Right lobe of liver (tissue), 6 donors: ENCODE measurements at regions not wholly inside any gene's neighbourhood (a gene's known extent, or its start where the extent isn't known, plus 50 kb on each side); places are given as distances from the start of the nearest gene placed in this dataset.

ENCODE experiments used
- ATAC-seq, 4 donors: fragments of 200-7000 bp; cut with Tn5 transposase; one replicate each; pipeline ENCODE4 v1.9.1; 2020; ENCODE audit warnings: mild to moderate bottlenecking in 4 of 4, moderate library complexity in 4 of 4
- DNase-seq, 3 donors: peaks; one replicate each; pipeline ENCODE4 v3.0.0-alpha.2; 2020
- H3K27ac ChIP-seq, 3 donors: fragments of 200-600 bp; one replicate each; pipeline ENCODE4 v1.8.0; 2022
- H3K27me3 ChIP-seq, 2 donors: fragments of 200-600 bp; one replicate each; pipeline ENCODE4 v1.8.0; 2022
- H3K36me3 ChIP-seq, 4 donors: fragments of 200-600 bp; sonication (generic) in 1 of 4; one replicate each; pipeline versions ENCODE4 v1.5.1 to v1.8.0; 2017 to 2022; ENCODE audit warnings: control low read depth in 1 of 4
- H3K4me1 ChIP-seq, 4 donors: fragments of 200-600 bp; sonication (generic) in 1 of 4; one replicate each; pipeline versions ENCODE4 v1.5.1 to v1.8.0; 2017 to 2022; ENCODE audit warnings: control low read depth in 1 of 4
- H3K4me3 ChIP-seq, 3 donors: fragments of 200-600 bp; one replicate each; pipeline ENCODE4 v1.8.0; 2022
- H3K9me3 ChIP-seq, 4 donors: fragments of 200-600 bp; sonication (generic) in 1 of 4; one replicate each; pipeline versions ENCODE4 v1.5.1 to v1.8.0; 2017 to 2022; ENCODE audit warnings: control low read depth in 1 of 4
- POLR2A ChIP-seq: fragments of 450-650 bp; IDR thresholded peaks from one replicate; pipeline ENCODE4 v1.6.1; 2017; ENCODE audit warnings: antibody characterized with exemption, mild to moderate bottlenecking
- WGBS: methylation state at CpG from one replicate; pipeline ENCODE4 v1.1.6; 2018; ENCODE audit warnings: low coverage, low lambda C conversion rate; ENCODE audit not compliant: insufficient coverage; ENCODE audit errors: missing lambda C conversion rate; 5-methylcytosine and 5-hydroxymethylcytosine counted together
- intact Hi-C, 2 donors: fragments of 100-400 bp; cut with DNase I; formaldehyde crosslinking; loops; one replicate each; pipeline versions ENCODE4 v1.11.2 to v1.14.1; 2022
- TF ChIP-seq, protein P1 (sequence below), 4 donors: fragments of 200-600 bp in 3 of 4; fragments of 450-650 bp in 1 of 4; IDR thresholded peaks; one replicate each; pipeline versions ENCODE4 v1.5.1 to v1.8.0; 2016 to 2022; ENCODE audit warnings: antibody characterized with exemption in 4 of 4, mild to moderate bottlenecking in 2 of 4
- donor health status: DM: no; HTN: yes; CAD: no.
- donor health status: DM: no; HTN: no; CAD: no.
- donor health status: DM: no; HTN: no; CAD: no.
- donor health status: DM: no; HTN: yes; CAD: no.
- donor health status: DM: no; HTN: yes; CAD: no.

GRCh38 chr7:9175871-9176270 lies 742.5 kb downstream of the NXPH1 start:
- Histone ChIP-seq H3K36me3 (no peaks in the 10 kb centered on the region), H3K4me3 (no peak overlapping the region), H3K9me3 (no peaks in the 10 kb centered on the region), H3K27me3 (no peaks in the 10 kb centered on the region), H3K27ac (no peak overlapping the region), H3K4me1 (no peaks in the 10 kb centered on the region)
- intact Hi-C loops: no loop called here
- ATAC-seq: no peak
- WGBS: 20% methylated on average over 3 of the region's 3 CpGs
- DNase-seq: no peak
- TF ChIP-seq, protein P1, sequence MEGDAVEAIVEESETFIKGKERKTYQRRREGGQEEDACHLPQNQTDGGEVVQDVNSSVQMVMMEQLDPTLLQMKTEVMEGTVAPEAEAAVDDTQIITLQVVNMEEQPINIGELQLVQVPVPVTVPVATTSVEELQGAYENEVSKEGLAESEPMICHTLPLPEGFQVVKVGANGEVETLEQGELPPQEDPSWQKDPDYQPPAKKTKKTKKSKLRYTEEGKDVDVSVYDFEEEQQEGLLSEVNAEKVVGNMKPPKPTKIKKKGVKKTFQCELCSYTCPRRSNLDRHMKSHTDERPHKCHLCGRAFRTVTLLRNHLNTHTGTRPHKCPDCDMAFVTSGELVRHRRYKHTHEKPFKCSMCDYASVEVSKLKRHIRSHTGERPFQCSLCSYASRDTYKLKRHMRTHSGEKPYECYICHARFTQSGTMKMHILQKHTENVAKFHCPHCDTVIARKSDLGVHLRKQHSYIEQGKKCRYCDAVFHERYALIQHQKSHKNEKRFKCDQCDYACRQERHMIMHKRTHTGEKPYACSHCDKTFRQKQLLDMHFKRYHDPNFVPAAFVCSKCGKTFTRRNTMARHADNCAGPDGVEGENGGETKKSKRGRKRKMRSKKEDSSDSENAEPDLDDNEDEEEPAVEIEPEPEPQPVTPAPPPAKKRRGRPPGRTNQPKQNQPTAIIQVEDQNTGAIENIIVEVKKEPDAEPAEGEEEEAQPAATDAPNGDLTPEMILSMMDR (IDR thresholded peaks at IDR 0.05): no peak
- TF ChIP-seq POLR2A: no peak

GRCh38 chr7:9181356-9181755 lies 747.9 kb downstream of the NXPH1 start:
- intact Hi-C loops: no loop called here

GRCh38 chr7:9186730-9187129 lies 753.3 kb downstream of the NXPH1 start:
- Histone ChIP-seq H3K27me3 (no peaks in the 10 kb centered on the region), H3K4me3 (no peak overlapping the region), H3K4me1 (no peaks in the 10 kb centered on the region), H3K36me3 (no peaks in the 10 kb centered on the region), H3K27ac (no peak overlapping the region), H3K9me3 (no peaks in the 10 kb centered on the region)
- WGBS: 49% methylated on average over 4 of the region's 4 CpGs
- TF ChIP-seq, protein P1 (IDR thresholded peaks at IDR 0.05): no peak
- TF ChIP-seq POLR2A: no peak
- DNase-seq (no peak), ATAC-seq (no peak)
- intact Hi-C loops: no loop called here

More at GRCh38 chr7:9181356-9181755, 747.9 kb downstream of the NXPH1 start:
- H3K27ac ChIP-seq: no peak overlapping the region
- no peaks in the 10 kb centered on the region for H3K27me3 ChIP-seq
- DNase-seq: no peak
- WGBS: 33% methylated on average over 1 of the region's 1 CpG
- H3K4me1 ChIP-seq: no peaks in the 10 kb centered on the region
- ATAC-seq: no peak
- H3K36me3 ChIP-seq: no peaks in the 10 kb centered on the region
- no peaks in the 10 kb centered on the region for H3K9me3 ChIP-seq
- no peak for TF ChIP-seq POLR2A
- H3K4me3 ChIP-seq: no peak overlapping the region

- intact Hi-C loops: no loop called here
- Histone ChIP-seq H3K9me3 (no peaks in the 10 kb centered on the region), H3K4me1 (no peaks in the 10 kb centered on the region), H3K27ac (no peak overlapping the region), H3K36me3 (no peaks in the 10 kb centered on the region), H3K4me3 (no peak overlapping the region), H3K27me3 (no peaks in the 10 kb centered on the region)
- 40% methylated on average over 4 of the region's 9 CpGs for WGBS
- no peak for TF ChIP-seq POLR2A
- TF ChIP-seq, protein P1 (IDR thresholded peaks at IDR 0.05): no peak
- ATAC-seq (no peak), DNase-seq (peak in 1 of 3 donors; percentile 39)
These were observed 756.3 kb downstream of the NXPH1 start for GRCh38 chr7:9189703-9190102.

- WGBS: 44% methylated on average over 2 of the region's 2 CpGs
- ATAC-seq: no peak
- no peak overlapping the region for H3K4me3 ChIP-seq
These were observed 759.6 kb downstream of the NXPH1 start for GRCh38 chr7:9192969-9193368.

More at GRCh38 chr7:9192969-9193368, 759.6 kb downstream of the NXPH1 start:
- H3K36me3 ChIP-seq: no peaks in the 10 kb centered on the region
- H3K9me3 ChIP-seq: no peaks in the 10 kb centered on the region
- intact Hi-C loops: no loop called here
- no peaks in the 10 kb centered on the region for H3K4me1 ChIP-seq
- no peak overlapping the region for H3K27ac ChIP-seq
- no peaks in the 10 kb centered on the region for H3K27me3 ChIP-seq
- no peak for TF ChIP-seq POLR2A
- TF ChIP-seq, protein P1 (IDR thresholded peaks at IDR 0.05): no peak
- no peak for DNase-seq
